ENCODE measurements at regions not wholly inside any gene's neighbourhood (a gene's known extent, or its start where the extent isn't known, plus 50 kb on each side); places are given as distances from the start of the nearest gene placed in this dataset.

DNA sequence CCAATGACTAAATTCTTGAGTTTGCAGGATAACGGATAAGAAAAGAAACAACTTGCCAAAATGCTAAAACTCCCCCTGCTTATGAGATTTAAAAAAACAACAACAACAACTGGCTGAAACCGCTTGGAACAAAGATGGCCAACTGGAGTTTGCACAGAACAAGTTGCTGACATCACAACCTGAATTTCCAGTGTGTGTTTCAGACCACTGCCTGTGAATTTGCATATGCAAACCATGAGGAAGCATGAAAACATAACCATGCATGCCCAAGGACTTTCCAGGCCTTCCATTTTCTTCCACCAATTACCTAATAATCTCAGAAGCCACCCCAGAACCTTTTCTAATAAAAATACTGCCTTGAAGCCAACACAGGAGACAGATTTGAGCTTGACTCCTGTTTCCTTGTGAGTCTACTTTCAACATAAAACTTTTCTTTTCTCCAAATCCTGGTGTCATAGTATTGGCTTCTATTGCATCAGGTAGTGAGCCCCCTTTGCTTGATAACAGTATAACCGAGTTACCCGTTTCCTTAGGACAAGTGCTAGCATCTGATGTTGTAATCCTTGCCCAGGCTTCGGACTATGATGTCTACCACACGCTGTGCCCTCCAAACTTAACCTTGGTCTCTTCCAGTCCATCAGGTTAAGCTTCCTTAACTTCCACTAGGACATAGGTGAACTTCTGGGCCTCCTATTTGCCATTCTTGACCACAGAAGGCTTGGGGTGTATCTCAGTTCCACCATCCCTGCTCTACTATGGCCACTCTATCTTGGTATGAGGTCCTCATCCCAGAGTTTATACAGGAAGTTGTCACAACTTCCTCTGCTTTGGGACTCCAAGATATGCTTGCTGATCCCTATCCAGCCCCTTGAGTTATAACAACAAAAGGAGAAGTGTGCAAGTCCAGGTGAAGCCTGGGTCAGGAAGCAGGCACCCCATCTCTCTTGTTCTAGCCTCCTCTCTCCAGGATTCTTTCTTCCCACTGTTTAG is 385.5 kb upstream of the INTU start:
- Histone ChIP-seq H3K4me1 (peaks cover 7% of the 10 kb centered on the region), H3K9me3 (no peaks in the 10 kb centered on the region; the same call in 1 of the 2 replicates), H3K36me3 (no peaks in the 10 kb centered on the region), H3K27me3 (no peaks in the 10 kb centered on the region), H3K4me3 (ENCODE audit: low read depth, low read length) (no peak overlapping the region)
- TF ChIP-seq, protein P1, sequence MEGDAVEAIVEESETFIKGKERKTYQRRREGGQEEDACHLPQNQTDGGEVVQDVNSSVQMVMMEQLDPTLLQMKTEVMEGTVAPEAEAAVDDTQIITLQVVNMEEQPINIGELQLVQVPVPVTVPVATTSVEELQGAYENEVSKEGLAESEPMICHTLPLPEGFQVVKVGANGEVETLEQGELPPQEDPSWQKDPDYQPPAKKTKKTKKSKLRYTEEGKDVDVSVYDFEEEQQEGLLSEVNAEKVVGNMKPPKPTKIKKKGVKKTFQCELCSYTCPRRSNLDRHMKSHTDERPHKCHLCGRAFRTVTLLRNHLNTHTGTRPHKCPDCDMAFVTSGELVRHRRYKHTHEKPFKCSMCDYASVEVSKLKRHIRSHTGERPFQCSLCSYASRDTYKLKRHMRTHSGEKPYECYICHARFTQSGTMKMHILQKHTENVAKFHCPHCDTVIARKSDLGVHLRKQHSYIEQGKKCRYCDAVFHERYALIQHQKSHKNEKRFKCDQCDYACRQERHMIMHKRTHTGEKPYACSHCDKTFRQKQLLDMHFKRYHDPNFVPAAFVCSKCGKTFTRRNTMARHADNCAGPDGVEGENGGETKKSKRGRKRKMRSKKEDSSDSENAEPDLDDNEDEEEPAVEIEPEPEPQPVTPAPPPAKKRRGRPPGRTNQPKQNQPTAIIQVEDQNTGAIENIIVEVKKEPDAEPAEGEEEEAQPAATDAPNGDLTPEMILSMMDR (IDR thresholded peaks at IDR 0.05; ENCODE audit: low read depth, low read length), result no peak
- DNase-seq, result no peak

DNA sequence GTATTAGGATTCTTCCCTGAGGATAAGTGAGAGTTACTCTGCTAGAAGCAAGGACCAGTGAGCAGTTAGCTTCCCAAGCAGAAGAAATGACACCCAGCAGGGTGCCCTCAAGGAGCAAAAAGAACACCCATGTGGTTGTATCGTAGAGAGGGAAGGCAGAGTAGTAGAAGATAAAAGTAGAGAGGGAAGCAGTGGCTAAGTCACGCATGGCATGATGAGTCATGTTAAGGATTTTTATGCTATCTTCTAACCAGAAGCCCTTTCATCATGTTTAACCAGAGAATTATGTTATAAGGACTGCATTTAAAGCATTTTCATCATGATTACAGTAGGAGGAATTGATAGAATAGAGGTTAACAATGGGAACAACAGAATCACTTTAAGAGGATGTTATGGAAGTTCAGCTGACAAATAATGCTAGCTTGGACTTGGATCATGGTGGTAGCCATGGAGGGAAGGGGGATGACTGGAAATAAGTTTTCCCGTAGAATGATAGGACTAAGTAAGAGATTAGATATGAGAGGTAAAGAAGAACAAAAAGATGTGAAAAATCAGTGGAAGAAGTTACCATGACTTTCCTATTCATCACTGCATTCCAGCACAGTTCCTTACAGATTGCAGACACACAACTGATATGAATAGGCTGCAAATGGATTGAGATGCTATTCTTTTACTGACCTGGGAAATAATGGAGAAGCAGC is 383.5 kb upstream of the INTU start:
- H3K4me1 ChIP-seq, result peaks cover 5% of the 10 kb centered on the region
- no peak overlapping the region for H3K4me3 ChIP-seq (ENCODE audit: low read depth, low read length)
- TF ChIP-seq, protein P1 (IDR thresholded peaks at IDR 0.05; ENCODE audit: low read depth, low read length), result no peak
- no peak for DNase-seq
- H3K36me3 ChIP-seq, result no peaks in the 10 kb centered on the region
- no peaks in the 10 kb centered on the region for H3K27me3 ChIP-seq
- H3K9me3 ChIP-seq, result no peaks in the 10 kb centered on the region; the same call in 1 of the 2 replicates

DNA sequence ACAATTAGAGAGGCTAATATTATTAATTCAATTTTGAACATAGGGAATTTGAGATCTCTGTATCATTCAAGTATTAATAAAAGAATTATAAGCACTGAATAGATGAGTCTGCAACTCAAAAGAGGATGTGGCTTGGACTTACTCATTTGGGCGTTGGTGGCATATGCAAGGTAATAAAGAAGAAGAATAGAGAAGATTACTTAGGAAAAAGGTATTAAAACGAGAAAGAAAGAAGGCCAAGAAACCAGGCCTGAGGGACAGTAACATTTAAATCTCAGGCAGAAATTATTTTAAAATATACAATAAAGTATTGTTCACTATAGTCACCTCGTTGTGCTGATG is 383.0 kb upstream of the INTU start:
- Histone ChIP-seq H3K4me3 (ENCODE audit: low read depth, low read length) (no peak overlapping the region), H3K27me3 (no peaks in the 10 kb centered on the region), H3K36me3 (no peaks in the 10 kb centered on the region), H3K4me1 (peaks cover 5% of the 10 kb centered on the region), H3K9me3 (no peaks in the 10 kb centered on the region; the same call in 1 of the 2 replicates)
- DNase-seq, result no peak
- TF ChIP-seq, protein P1 (IDR thresholded peaks at IDR 0.05; ENCODE audit: low read depth, low read length), result no peak

DNA sequence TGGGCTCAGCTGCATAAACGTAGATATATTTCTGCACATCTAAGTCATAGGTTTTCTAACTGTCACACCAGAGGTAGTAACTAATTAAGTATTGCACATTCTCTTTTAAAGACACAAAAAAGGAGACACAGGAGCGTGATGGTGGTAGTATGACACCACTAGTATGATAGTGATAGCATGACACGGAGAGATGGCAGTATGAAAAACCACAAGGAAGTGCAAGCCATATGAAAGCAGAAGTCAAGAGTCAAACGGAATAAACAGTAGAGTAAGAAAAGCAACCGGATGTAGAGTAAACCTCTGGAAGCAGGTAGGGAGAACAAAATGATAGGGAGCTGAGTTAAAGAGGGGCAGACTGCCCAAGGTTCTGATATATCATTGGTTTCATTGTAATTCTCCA is 382.2 kb upstream of the INTU start:
- Histone ChIP-seq H3K9me3 (no peaks in the 10 kb centered on the region; the same call in 1 of the 2 replicates), H3K36me3 (no peaks in the 10 kb centered on the region), H3K4me3 (ENCODE audit: low read depth, low read length) (no peak overlapping the region), H3K4me1 (peaks cover 5% of the 10 kb centered on the region), H3K27me3 (no peaks in the 10 kb centered on the region)
- TF ChIP-seq, protein P1 (IDR thresholded peaks at IDR 0.05; ENCODE audit: low read depth, low read length), result no peak
- no peak for DNase-seq

DNA sequence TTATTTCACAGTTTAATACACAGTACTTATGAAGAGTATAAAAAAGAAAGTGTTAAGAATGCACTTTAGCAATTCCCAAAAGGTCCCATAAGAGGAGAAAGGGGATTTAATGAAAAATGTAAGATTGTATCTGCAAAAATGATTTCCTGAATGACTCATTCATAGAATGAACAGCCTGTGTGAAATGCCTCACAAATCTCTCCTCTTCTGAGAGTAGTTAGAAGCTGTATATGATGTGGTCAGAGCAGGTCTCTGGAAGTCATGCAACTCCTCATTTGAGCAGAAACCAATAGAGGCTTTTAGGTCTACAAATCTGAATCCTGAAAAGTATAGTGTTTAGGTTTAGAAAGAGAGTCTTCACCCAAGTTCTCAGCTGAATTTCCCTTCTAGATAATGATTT is 381.3 kb upstream of the INTU start:
- Histone ChIP-seq H3K36me3 (no peaks in the 10 kb centered on the region), H3K27me3 (no peaks in the 10 kb centered on the region), H3K9me3 (no peaks in the 10 kb centered on the region; the same call in 1 of the 2 replicates), H3K4me1 (peaks cover 5% of the 10 kb centered on the region), H3K4me3 (ENCODE audit: low read depth, low read length) (no peak overlapping the region)
- TF ChIP-seq, protein P1 (IDR thresholded peaks at IDR 0.05; ENCODE audit: low read depth, low read length), result no peak
- no peak for DNase-seq

All from BE2C (cell line).